GM19395 (cell line): ENCODE measurements at regions not wholly inside any gene's neighbourhood (a gene's known extent, or its start where the extent isn't known, plus 50 kb on each side); places are given as distances from the start of the nearest gene placed in this dataset.

Source experiments
- ATAC-seq: cut with Tn5 transposase; IDR thresholded peaks from one replicate; pipeline ENCODE4 v1.9.1; 2021; ENCODE audit warnings: mild to moderate bottlenecking, moderate library complexity; ENCODE audit not compliant: unreplicated experiment

- ATAC-seq: no peak
Observed at GRCh38 chr6:156167625-156168071, 609.5 kb upstream of the ARID1B start.

- no peak for ATAC-seq
Observed at GRCh38 chr6:156167016-156167624, 610.1 kb upstream of the ARID1B start.

GRCh38 chr6:156166093-156166492, 611.1 kb upstream of the ARID1B start:
- ATAC-seq: no peak

- ATAC-seq: no peak
Observed at GRCh38 chr6:156164701-156165452, 612.3 kb upstream of the ARID1B start.

- no peak for ATAC-seq
Observed at GRCh38 chr6:156163311-156163710, 613.9 kb upstream of the ARID1B start.

GRCh38 chr6:156161471-156161870, 615.7 kb upstream of the ARID1B start:
- no peak for ATAC-seq

GRCh38 chr6:156160795-156161165, 616.4 kb upstream of the ARID1B start:
- no peak for ATAC-seq

GRCh38 chr6:156160007-156160794, 617.0 kb upstream of the ARID1B start:
- no peak for ATAC-seq

GRCh38 chr6:156154896-156155295, 622.3 kb upstream of the ARID1B start:
- ATAC-seq: no peak

GRCh38 chr6:156150391-156150790, 626.8 kb upstream of the ARID1B start:
- ATAC-seq: no peak

- no peak for ATAC-seq
Observed at GRCh38 chr6:156146891-156147290, 630.3 kb upstream of the ARID1B start.

- ATAC-seq: peak; percentile 90
Observed at GRCh38 chr6:156131221-156131903, 645.8 kb upstream of the ARID1B start.

- no peak for ATAC-seq
Observed at GRCh38 chr6:156126535-156126934, 650.6 kb upstream of the ARID1B start.

GRCh38 chr6:156125844-156126243, 651.3 kb upstream of the ARID1B start:
- no peak for ATAC-seq

- ATAC-seq: no peak
Observed at GRCh38 chr6:156123731-156124130, 653.4 kb upstream of the ARID1B start.

- no peak for ATAC-seq
Observed at GRCh38 chr6:156121973-156122372, 655.2 kb upstream of the ARID1B start.

GRCh38 chr6:156114541-156114940, 658.9 kb upstream of the NOX3 start:
- no peak for ATAC-seq

GRCh38 chr6:156113631-156114030, 658.0 kb upstream of the NOX3 start:
- no peak for ATAC-seq

GRCh38 chr6:156111913-156112312, 656.3 kb upstream of the NOX3 start:
- ATAC-seq: no peak

GRCh38 chr6:156110249-156110648, 654.6 kb upstream of the NOX3 start:
- no peak for ATAC-seq

GRCh38 chr6:156109713-156110112, 654.1 kb upstream of the NOX3 start:
- ATAC-seq: no peak
